ENCODE measurements at regions not wholly inside any gene's neighbourhood (a gene's known extent, or its start where the extent isn't known, plus 50 kb on each side); places are given as distances from the start of the nearest gene placed in this dataset.
"Not testable (repeated sequence)": the region's sequence is repeated elsewhere in the genome, so short reads cannot be mapped to it uniquely, and the experiment has no call there.

DNA sequence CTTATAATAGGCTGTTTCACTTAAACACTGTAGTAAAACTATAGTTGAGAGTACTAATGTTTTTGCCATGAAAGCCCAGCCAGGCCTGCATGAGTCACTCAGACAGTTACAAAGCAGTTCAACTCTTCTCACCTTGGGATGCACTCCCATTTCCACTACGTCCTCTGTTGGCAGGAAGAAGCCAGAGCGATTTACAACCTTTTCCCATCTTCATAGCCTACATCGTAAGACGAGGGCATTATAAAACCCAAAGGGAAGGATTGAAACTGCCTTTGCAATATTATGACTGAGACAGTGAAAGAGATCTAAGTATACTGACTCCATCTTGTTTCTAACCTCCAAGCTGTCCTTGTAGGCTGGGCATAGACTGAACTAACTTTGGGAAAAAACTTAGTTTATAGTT lies 71.8 kb upstream of the CSF1 start:
- ATAC-seq (replicated peaks in 1 of 2) = no peak
- no peak overlapping the region for H3K27ac Mint-ChIP-seq
- peaks cover 7 to 10% of the 10 kb centered on the region in 2 donors for H3K36me3 Mint-ChIP-seq (ENCODE audit: insufficient read depth in 2 of 2)
- H3K4me3 Mint-ChIP-seq = no peak overlapping the region
- no peaks in the 10 kb centered on the region for H3K27me3 Mint-ChIP-seq (ENCODE audit: low read depth)
- no peaks in the 10 kb centered on the region for H3K4me1 Mint-ChIP-seq (ENCODE audit: low read depth)
- peaks cover 2 to 5% of the 10 kb centered on the region in 2 donors for H3K9me3 Mint-ChIP-seq
- DNase-seq = no peak

- Mint-ChIP-seq H3K4me1 (ENCODE audit: low read depth) (no peaks in the 10 kb centered on the region), H3K36me3 (ENCODE audit: insufficient read depth in 2 of 2) (peaks cover 7 to 10% of the 10 kb centered on the region in 2 donors), H3K4me3 (no peak overlapping the region), H3K27me3 (ENCODE audit: low read depth) (no peaks in the 10 kb centered on the region), H3K9me3 (peaks cover 2 to 5% of the 10 kb centered on the region in 2 donors), H3K27ac (no peak overlapping the region)
- DNase-seq (no peak), ATAC-seq (replicated peaks in 1 of 2) (no peak)
Observed at GRCh38 chr1:109837852-109838570, 72.6 kb upstream of the CSF1 start.

GRCh38 chr1:109835645-109836044 lies 71.9 kb upstream of the EPS8L3 start:
- ATAC-seq (replicated peaks in 1 of 2); H3K4me1 Mint-ChIP-seq (ENCODE audit: low read depth); H3K9me3 Mint-ChIP-seq; H3K27ac Mint-ChIP-seq; DNase-seq; H3K4me3 Mint-ChIP-seq; H3K27me3 Mint-ChIP-seq (ENCODE audit: low read depth): not testable (repeated sequence)
- H3K36me3 Mint-ChIP-seq (ENCODE audit: insufficient read depth in 2 of 2) = peaks cover 10 to 17% of the 10 kb centered on the region in 2 donors

DNA sequence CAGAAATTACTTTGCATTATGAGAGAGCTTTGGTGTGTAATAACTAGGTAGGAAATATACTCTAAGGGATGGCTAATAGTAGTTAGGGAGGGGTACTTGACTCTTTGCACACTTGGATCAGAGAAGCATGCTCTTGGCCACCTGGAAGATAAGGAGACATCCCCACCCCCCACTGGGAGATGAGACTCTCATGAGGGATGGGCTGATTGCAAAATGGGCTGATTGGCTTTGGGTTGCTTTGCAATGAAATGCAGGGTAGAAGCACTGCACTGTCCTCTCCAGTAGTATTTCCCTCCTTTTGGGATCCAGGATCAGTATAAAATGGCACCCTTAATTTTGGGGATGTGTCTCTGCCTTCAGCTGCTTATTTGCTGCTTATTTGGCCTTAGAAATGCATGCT lies 71.2 kb upstream of the EPS8L3 start:
- Mint-ChIP-seq H3K4me1 (ENCODE audit: low read depth) (no peaks in the 10 kb centered on the region), H3K9me3 (peaks cover 5 to 6% of the 10 kb centered on the region in 2 donors), H3K36me3 (ENCODE audit: insufficient read depth in 2 of 2) (peaks cover 10 to 17% of the 10 kb centered on the region in 2 donors), H3K27me3 (ENCODE audit: low read depth) (no peaks in the 10 kb centered on the region), H3K27ac (no peak overlapping the region), H3K4me3 (no peak overlapping the region)
- ATAC-seq (replicated peaks in 1 of 2) = no peak
- no peak for DNase-seq

DNA sequence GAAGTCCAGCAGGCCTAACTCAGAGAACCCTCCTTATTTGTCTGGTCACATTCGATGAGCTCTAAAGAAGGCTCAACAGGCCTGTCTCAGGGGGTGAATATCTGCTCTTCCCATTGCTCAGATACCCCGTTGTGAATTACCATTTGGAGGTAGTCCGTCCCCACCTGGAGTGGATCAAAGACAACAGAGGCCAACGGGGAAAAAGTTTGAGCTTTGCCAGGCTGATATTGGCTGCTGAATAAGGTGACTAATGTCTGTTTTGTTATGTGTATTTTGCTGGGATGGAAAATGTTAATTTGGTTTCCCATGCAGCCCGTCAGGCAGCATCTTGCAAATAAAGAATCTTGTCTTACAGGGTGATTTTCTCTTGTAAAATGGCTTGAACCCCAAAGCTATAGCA lies 69.2 kb upstream of the EPS8L3 start:
- ATAC-seq (replicated peaks in 1 of 2) (no peak), DNase-seq (no peak)
- Mint-ChIP-seq H3K27me3 (ENCODE audit: low read depth) (no peaks in the 10 kb centered on the region), H3K4me1 (ENCODE audit: low read depth) (no peaks in the 10 kb centered on the region), H3K4me3 (no peak overlapping the region), H3K27ac (no peak overlapping the region), H3K9me3 (peaks cover 5 to 6% of the 10 kb centered on the region in 2 donors), H3K36me3 (ENCODE audit: insufficient read depth in 2 of 2) (peaks cover 6 to 16% of the 10 kb centered on the region in 2 donors)

DNA sequence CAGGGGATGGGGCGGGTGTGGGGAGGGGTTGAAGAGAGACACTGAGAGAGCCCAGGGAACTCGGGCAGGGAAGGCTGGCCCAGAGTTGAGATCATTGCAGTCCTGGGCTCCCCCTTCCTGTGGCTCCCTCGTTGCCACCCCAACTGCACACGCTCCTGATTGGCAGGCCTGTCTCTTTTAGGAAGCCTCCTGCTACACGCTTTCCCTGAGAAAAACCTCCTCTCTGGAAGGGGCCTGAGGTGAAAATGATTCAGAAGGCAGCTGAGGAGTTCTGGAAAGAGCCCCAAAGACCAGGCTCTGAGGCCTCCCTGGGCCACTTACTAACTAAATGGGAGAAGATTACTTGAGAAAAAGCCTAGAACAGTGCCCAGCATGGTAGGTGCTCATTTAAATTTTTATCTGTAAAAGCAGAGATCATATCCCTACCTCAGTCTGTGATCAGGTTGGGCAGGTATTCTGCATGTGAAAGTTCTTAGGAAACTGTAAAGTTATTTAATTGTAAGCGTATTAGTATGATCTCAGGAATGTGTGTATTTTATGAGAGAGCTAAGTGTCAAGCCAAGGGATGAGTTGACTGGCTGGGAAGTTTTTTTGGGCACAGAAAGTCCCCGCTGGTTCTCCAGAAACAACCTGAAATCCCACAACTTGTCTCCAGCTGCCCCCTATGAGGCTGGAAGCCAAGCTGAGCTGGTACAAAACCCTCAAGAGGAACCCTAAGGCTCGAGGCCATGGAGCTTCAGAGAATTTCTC lies 65.2 kb upstream of the EPS8L3 start:
- ATAC-seq (replicated peaks in 1 of 2) = no peak

GRCh38 chr1:109827986-109828385 lies 64.3 kb upstream of the EPS8L3 start:
- H3K27me3 Mint-ChIP-seq (ENCODE audit: low read depth) = no peaks in the 10 kb centered on the region
- H3K27ac Mint-ChIP-seq = no peak overlapping the region
- no peak for DNase-seq
- H3K36me3 Mint-ChIP-seq (ENCODE audit: insufficient read depth in 2 of 2) = peaks cover 4 to 7% of the 10 kb centered on the region in 2 donors
- no peak for ATAC-seq (replicated peaks in 1 of 2)
- H3K4me1 Mint-ChIP-seq (ENCODE audit: low read depth) = peaks cover 27% of the 10 kb centered on the region
- H3K4me3 Mint-ChIP-seq = no peak overlapping the region
- peaks cover 3% of the 10 kb centered on the region in 2 donors for H3K9me3 Mint-ChIP-seq

More for the DNA sequence above, 65.2 kb upstream of the EPS8L3 start:
- no peaks in the 10 kb centered on the region for H3K27me3 Mint-ChIP-seq (ENCODE audit: low read depth)
- H3K4me3 Mint-ChIP-seq = no peak overlapping the region
- H3K27ac Mint-ChIP-seq = no peak overlapping the region
- H3K9me3 Mint-ChIP-seq = peaks cover 3% of the 10 kb centered on the region in 2 donors
- DNase-seq = no peak
- H3K36me3 Mint-ChIP-seq (ENCODE audit: insufficient read depth in 2 of 2) = peaks cover 4 to 7% of the 10 kb centered on the region in 2 donors
- peaks cover 20% of the 10 kb centered on the region for H3K4me1 Mint-ChIP-seq (ENCODE audit: low read depth)

DNA sequence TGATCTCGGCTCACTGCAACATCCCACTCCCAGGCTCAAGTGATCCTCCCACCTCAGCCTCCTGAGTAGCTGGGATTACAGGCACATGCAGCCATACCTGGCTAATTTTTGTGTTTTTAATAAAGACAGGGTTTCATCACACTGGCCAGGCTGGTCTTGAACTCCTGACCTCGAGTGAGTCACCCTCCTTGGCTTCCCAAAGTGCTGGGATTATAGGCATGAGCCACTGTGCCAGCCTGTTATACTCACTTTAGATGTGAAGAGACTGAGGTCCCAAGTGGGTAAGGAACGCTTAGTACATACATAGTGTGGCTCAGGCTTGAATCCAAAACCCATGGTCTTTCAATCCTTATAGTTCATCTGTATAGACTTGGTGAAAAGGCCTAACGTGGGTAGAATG lies 63.7 kb upstream of the EPS8L3 start:
- Mint-ChIP-seq H3K4me1 (ENCODE audit: low read depth) (peaks cover 32% of the 10 kb centered on the region), H3K9me3 (peaks cover 0 to 3% of the 10 kb centered on the region in 2 donors), H3K4me3 (no peak overlapping the region), H3K36me3 (ENCODE audit: insufficient read depth in 2 of 2) (peaks cover 4% of the 10 kb centered on the region in 2 donors), H3K27ac (no peak overlapping the region), H3K27me3 (ENCODE audit: low read depth) (no peaks in the 10 kb centered on the region)
- ATAC-seq (replicated peaks in 1 of 2) (no peak), DNase-seq (no peak)

- DNase-seq (no peak), ATAC-seq (replicated peaks in 1 of 2) (no peak)
- Mint-ChIP-seq H3K4me3 (no peak overlapping the region), H3K27me3 (ENCODE audit: low read depth) (no peaks in the 10 kb centered on the region), H3K27ac (no peak overlapping the region), H3K4me1 (ENCODE audit: low read depth) (peaks cover 37% of the 10 kb centered on the region), H3K36me3 (ENCODE audit: insufficient read depth in 2 of 2) (peaks cover under 1% of the 10 kb centered on the region in 2 donors), H3K9me3 (peaks cover 0 to under 1% of the 10 kb centered on the region in 2 donors)
Observed at GRCh38 chr1:109826930-109827349, 63.2 kb upstream of the EPS8L3 start.

GRCh38 chr1:109826446-109826845 lies 62.7 kb upstream of the EPS8L3 start:
- DNase-seq = no peak

GRCh38 chr1:109824349-109825115 lies 60.8 kb upstream of the EPS8L3 start:
- no peaks in the 10 kb centered on the region for H3K9me3 Mint-ChIP-seq
- H3K4me3 Mint-ChIP-seq = no peak overlapping the region
- DNase-seq = no peak
- no peak overlapping the region for H3K27ac Mint-ChIP-seq
- ATAC-seq (replicated peaks in 1 of 2) = no peak
- no peaks in the 10 kb centered on the region for H3K36me3 Mint-ChIP-seq (ENCODE audit: insufficient read depth in 2 of 2)
- no peaks in the 10 kb centered on the region for H3K27me3 Mint-ChIP-seq (ENCODE audit: low read depth)
- H3K4me1 Mint-ChIP-seq (ENCODE audit: low read depth) = peaks cover 50% of the 10 kb centered on the region

More at GRCh38 chr1:109826446-109826845, 62.7 kb upstream of the EPS8L3 start:
- Mint-ChIP-seq H3K27ac (no peak overlapping the region), H3K4me3 (no peak overlapping the region), H3K36me3 (ENCODE audit: insufficient read depth in 2 of 2) (no peaks in the 10 kb centered on the region), H3K9me3 (no peaks in the 10 kb centered on the region), H3K4me1 (ENCODE audit: low read depth) (peaks cover 42% of the 10 kb centered on the region), H3K27me3 (ENCODE audit: low read depth) (no peaks in the 10 kb centered on the region)
- no peak for ATAC-seq (replicated peaks in 1 of 2)

DNA sequence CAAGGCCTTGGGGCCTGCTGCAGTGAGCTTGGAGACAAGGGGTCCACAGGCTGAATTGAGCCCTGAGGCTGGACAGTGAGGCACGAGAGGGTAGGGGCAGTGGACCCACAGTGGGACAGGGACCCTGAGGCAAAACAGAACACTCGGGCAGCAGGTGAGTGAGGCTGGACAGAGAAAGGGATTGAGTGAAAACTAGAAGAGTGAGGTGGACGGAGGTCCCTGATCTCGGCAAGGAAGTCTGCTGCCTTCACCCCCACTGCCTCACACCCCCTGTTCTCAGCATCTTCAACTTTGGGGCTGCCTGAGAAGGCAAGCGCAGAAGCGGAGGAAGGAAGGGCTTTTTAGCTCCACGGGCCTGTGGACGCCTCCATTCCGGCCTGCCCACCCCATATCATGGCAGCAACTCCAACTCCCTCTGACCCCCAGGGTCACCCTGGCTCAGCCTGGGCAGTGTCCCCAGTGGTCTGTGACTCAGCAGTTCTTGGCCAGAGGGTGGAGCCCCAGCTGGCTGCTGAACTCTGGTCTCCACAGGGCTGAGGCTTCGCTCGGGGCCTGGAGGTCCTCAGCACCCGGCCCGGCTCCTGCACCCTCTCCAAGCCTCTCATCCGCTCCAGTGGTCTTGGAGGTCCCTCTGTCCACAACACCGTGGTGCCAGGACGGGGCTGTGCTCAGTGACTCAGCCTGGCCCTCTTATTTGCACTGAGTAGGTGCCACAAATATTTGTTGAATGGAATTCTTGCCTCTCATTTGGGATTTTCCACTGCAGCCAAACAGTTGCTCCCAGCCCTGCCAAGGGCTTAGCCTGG lies 60.0 kb upstream of the EPS8L3 start:
- DNase-seq = no peak
- no peaks in the 10 kb centered on the region for H3K27me3 Mint-ChIP-seq (ENCODE audit: low read depth)
- H3K27ac Mint-ChIP-seq = peak overlapping the region; percentile 45
- no peaks in the 10 kb centered on the region for H3K36me3 Mint-ChIP-seq (ENCODE audit: insufficient read depth in 2 of 2)
- peak overlapping the region; percentile 29 to 40 for H3K4me3 Mint-ChIP-seq
- H3K4me1 Mint-ChIP-seq (ENCODE audit: low read depth) = peaks cover 55% of the 10 kb centered on the region
- no peak for ATAC-seq (replicated peaks in 1 of 2)
- H3K9me3 Mint-ChIP-seq = no peaks in the 10 kb centered on the region

Data from activated T-cell treated with anti-CD3 and anti-CD28 coated beads, Interleukin-2, amount 50 U/mL, for 72 hours (primary cell).